ENCODE measurements at regions not wholly inside any gene's neighbourhood (a gene's known extent, or its start where the extent isn't known, plus 50 kb on each side); places are given as distances from the start of the nearest gene placed in this dataset.

- TF ChIP-seq CTCF (IDR thresholded peaks at IDR 0.05; ENCODE audit: insufficient read depth, low read length) (no peak), REST (IDR thresholded peaks at IDR 0.05; ENCODE audit: insufficient replicate concordance, low read depth) (no peak), POLR2AphosphoS5 (IDR thresholded peaks at IDR 0.05; ENCODE audit: low read depth) (no peak)
Measured at GRCh38 chr12:107443320-107444090, 242.1 kb upstream of the PWP1 start.

All from HL-60 (cell line).